Memory B cell (primary cell): ENCODE measurements at regions not wholly inside any gene's neighbourhood (a gene's known extent, or its start where the extent isn't known, plus 50 kb on each side); places are given as distances from the start of the nearest gene placed in this dataset.
"Not testable (repeated sequence)": the region's sequence is repeated elsewhere in the genome, so short reads cannot be mapped to it uniquely, and the experiment has no call there.

ENCODE experiments used
- ATAC-seq: fragments of 150-1000 bp; cut with Tn5 transposase; 2 replicates; pipeline ENCODE4 v1.10.0; 2021; ENCODE audit warnings: low read depth, mild to moderate bottlenecking, moderate library complexity
- DNase-seq, 2 donors: peaks; one replicate each; pipeline ENCODE4 v3.0.0; 2022; ENCODE audit warnings: low spot score in 2 of 2
- H3K27ac Mint-ChIP-seq: one replicate; pipeline ENCODE4 v1.8.0; 2022; ENCODE audit warnings: mild to moderate bottlenecking, moderate library complexity, mixed read lengths
- H3K27me3 Mint-ChIP-seq: one replicate; pipeline ENCODE4 v1.8.0; 2022; ENCODE audit warnings: mixed read lengths
- H3K36me3 Mint-ChIP-seq: one replicate; pipeline ENCODE4 v1.8.0; 2022; ENCODE audit warnings: mild to moderate bottlenecking, mixed read lengths
- H3K4me1 Mint-ChIP-seq: one replicate; pipeline ENCODE4 v1.8.0; 2022; ENCODE audit warnings: mixed read lengths
- H3K4me3 Mint-ChIP-seq: one replicate; pipeline ENCODE4 v1.8.0; 2022; ENCODE audit warnings: mild to moderate bottlenecking, moderate library complexity, mixed read lengths
- H3K9me3 Mint-ChIP-seq: one replicate; pipeline ENCODE4 v1.8.0; 2022; ENCODE audit warnings: mixed read lengths

DNA sequence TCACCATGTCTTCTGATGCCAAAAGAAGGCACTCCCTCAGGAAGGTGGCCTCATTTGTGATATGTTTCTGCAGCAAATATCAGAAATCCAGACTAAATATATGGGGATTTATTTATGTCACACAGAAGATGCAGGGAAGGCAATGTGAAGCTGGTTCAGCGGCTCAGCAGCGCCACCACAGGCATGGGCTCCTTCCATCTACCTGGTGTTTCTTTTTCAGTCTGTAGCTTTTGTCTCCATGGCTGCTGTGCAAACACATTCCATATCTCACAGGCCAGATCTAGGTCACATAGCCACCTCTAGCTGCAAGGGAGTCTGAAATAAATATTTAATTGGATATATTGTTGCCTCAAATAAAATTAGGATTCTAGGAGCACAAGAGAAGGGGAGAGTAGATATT lies 502.1 kb upstream of the IL12A start:
- ATAC-seq: no peak
- H3K27me3 Mint-ChIP-seq: peaks cover 2% of the 10 kb centered on the region

DNA sequence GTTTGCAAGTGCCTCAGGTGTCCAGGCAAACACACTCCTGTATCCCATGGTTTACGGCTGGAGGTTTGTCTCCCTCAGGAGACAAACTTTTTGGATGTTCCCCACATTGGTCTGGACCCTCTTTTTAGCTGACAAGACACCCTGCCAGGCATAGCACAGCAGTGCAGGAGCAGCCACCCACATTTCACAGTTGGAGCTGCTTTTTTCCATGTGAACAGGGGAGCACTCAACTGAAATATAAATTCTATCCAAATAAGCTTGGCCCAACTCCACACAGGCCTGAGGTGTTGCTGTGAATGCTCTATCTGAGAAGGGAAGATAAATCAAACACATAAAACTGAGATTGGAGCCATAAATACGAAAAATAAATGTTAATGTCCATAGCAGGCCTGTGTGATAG lies 501.3 kb upstream of the IL12A start:
- DNase-seq (no peak), ATAC-seq (no peak)
- H3K4me3 Mint-ChIP-seq: no peak overlapping the region
- H3K4me1 Mint-ChIP-seq: no peaks in the 10 kb centered on the region
- H3K27ac Mint-ChIP-seq: no peak overlapping the region
- no peaks in the 10 kb centered on the region for H3K36me3 Mint-ChIP-seq
- H3K9me3 Mint-ChIP-seq: no peaks in the 10 kb centered on the region
- peaks cover 3% of the 10 kb centered on the region for H3K27me3 Mint-ChIP-seq

More for the DNA sequence above, 502.1 kb upstream of the IL12A start:
- Mint-ChIP-seq H3K9me3 (no peaks in the 10 kb centered on the region), H3K4me3 (no peak overlapping the region), H3K4me1 (no peaks in the 10 kb centered on the region), H3K36me3 (no peaks in the 10 kb centered on the region), H3K27ac (no peak overlapping the region)
- DNase-seq: no peak

DNA sequence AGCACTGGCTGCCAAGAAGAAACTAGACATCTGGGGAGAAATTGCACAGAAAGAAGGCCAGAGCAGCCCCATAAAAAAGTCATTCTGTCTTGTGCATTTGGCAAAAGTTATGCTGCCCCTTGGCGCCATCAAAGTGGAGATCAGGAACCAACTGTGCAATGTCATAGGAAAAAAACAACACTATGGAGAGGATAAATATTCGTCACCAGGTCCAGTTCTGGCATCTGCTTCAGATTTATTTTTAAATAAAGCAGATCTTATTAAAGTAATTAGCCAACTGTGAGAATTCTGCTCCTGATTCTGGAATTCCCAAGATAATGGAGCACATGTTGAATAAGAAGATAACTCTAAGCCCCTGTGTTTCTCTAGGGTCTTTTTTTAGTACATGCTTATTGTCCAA lies 500.0 kb upstream of the IL12A start:
- no peak for ATAC-seq
- Mint-ChIP-seq H3K4me3 (no peak overlapping the region), H3K36me3 (no peaks in the 10 kb centered on the region), H3K9me3 (no peaks in the 10 kb centered on the region), H3K27me3 (peaks cover 4% of the 10 kb centered on the region), H3K4me1 (no peaks in the 10 kb centered on the region), H3K27ac (no peak overlapping the region)
- no peak for DNase-seq

DNA sequence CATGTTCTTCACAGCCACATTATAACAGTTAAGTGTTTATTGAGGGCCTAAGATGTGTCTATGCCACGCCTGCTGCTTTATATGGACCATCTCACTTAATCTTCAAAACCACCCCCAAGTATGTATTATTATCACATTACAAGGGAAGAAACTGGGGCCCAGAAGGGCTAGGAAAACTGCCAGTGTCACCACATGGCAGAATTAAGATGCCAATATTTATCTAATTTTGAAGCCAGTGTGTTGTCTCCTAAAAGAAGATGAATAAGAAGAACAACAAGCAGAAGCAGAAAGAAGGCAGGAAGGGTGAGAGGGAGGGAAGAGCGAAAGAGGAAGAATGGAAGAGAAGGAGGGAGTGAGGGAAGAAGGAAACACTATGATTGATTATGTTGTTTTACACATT lies 491.3 kb upstream of the IL12A start:
- ATAC-seq (no peak), DNase-seq (no peak)
- H3K36me3 Mint-ChIP-seq: no peaks in the 10 kb centered on the region
- H3K27ac Mint-ChIP-seq: no peak overlapping the region
- no peaks in the 10 kb centered on the region for H3K9me3 Mint-ChIP-seq
- no peak overlapping the region for H3K4me3 Mint-ChIP-seq
- no peaks in the 10 kb centered on the region for H3K27me3 Mint-ChIP-seq
- no peaks in the 10 kb centered on the region for H3K4me1 Mint-ChIP-seq

DNA sequence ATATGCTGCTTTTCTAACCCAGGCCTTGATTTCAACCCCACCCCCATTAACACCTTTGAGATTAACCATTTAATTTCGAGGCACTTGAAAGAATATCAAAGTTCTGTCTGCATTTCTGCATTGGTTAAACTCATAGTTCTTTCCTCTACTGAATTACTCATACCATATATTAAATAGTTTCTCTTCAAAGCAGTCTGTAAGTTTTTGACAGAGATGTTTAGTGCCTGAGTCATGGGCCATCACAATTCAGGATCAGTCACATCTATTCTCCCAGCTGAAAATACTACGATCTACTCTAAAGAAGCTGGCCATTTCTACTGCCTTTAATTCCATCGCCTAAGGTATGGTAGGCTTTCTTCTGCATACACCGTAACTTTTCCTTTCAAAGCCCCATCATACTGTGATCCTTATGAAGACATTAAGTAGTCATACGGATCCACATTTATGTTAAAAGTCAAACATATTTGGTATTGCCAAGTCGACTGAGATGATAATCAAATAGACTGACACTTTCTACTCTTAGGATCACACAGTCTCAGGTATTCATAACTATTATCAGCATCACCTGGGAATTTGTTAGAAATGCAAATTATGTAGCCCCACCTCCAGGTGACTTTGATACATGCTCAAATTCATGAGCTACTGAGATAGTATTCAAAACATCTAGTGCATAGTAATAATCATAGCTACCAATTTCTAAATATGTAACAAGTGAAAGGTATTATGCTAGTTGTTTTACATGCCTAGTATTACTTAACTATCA lies 489.4 kb upstream of the IL12A start:
- Mint-ChIP-seq H3K9me3 (peaks cover 2% of the 10 kb centered on the region), H3K4me3 (no peak overlapping the region), H3K27ac (no peak overlapping the region), H3K27me3 (no peaks in the 10 kb centered on the region), H3K36me3 (no peaks in the 10 kb centered on the region), H3K4me1 (no peaks in the 10 kb centered on the region)
- ATAC-seq (no peak), DNase-seq (no peak)

DNA sequence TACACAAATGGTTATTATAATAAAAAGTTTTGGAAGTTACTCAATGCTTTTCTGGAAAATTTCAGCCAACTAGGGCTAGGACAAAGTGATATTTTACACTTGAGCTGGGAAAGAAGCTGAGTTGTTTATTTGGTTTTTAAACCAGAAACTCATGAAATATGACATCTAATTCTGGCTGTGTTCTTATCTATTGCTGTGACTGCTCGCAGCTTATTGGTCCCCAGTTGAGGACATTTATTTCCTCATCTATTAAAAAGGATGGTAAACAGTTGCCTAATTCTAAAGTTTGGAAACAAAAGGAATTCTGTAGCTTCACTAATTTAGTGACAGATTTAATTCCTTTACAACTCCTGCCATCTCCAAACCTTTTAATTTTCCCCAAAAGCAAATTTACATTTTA lies 487.6 kb upstream of the IL12A start:
- H3K9me3 Mint-ChIP-seq: peaks cover 5% of the 10 kb centered on the region
- ATAC-seq (no peak), DNase-seq (no peak)
- no peak overlapping the region for H3K4me3 Mint-ChIP-seq
- no peak overlapping the region for H3K27ac Mint-ChIP-seq
- no peaks in the 10 kb centered on the region for H3K27me3 Mint-ChIP-seq
- H3K4me1 Mint-ChIP-seq: no peaks in the 10 kb centered on the region
- no peaks in the 10 kb centered on the region for H3K36me3 Mint-ChIP-seq

DNA sequence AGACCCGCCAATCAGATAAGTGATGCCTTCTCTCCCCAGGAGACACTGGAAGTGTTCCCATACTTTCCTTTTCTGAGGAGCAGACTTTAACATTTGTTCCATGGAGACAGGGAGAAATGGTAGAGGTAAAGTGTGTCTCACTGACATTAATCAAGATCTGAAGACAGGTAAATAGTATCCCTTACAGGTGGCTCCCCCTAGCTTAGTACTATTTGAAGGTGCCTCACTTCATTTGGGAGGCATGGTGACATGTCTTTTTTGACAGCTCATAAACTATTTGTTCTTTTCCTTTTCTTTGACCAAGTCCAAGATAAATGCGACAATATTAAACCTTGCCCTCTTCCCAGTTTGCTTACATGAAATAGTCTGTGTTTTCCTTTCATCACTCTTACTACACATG lies 485.6 kb upstream of the IL12A start:
- H3K4me3 Mint-ChIP-seq: no peak overlapping the region
- no peak overlapping the region for H3K27ac Mint-ChIP-seq
- peaks cover 5% of the 10 kb centered on the region for H3K9me3 Mint-ChIP-seq
- ATAC-seq (no peak), DNase-seq (no peak)
- H3K36me3 Mint-ChIP-seq: no peaks in the 10 kb centered on the region
- H3K27me3 Mint-ChIP-seq: no peaks in the 10 kb centered on the region
- H3K4me1 Mint-ChIP-seq: no peaks in the 10 kb centered on the region

DNA sequence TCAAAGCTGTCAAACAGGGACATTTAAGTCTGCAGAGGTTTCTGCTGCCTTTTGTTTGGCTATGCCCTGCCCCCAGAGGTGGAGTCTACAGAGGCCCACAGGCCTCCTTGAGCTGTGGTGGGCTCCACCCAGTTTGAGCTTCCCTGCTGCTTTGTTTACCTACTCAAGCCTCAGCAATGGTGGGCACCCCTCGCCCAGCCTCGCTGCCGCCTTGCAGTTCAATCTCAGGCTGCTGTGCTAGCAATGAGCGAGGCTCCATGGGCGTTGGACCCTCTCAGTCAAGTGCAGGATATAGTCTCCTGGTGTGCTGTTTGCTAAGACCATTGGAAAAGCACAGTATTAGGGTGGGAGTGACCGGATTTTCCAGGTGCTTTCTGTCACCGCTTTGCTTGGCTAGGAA lies 477.6 kb upstream of the IL12A start:
- H3K4me1 Mint-ChIP-seq, H3K27me3 Mint-ChIP-seq, H3K36me3 Mint-ChIP-seq, H3K9me3 Mint-ChIP-seq, H3K27ac Mint-ChIP-seq, H3K4me3 Mint-ChIP-seq, ATAC-seq, DNase-seq: not testable (repeated sequence)

DNA sequence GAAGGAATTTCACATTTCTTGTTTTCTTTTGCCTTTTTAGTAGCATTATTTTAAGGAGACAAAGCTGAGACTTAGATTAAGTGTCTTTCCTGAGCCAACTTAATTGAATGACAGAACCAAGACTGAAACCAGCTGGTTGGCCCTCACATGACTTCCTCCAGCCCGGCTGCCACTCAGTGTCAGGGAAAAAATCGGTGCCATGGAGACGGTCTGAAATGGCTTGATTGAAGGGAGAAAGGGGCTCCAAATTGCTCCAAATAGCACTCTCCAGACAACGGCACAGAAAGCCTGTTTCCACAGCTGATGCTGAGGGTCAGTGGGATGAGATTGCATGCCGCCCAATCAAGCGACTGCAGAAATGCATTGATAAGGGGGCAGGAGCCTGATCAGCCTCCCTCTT lies 475.2 kb upstream of the IL12A start:
- DNase-seq: no peak
- no peak overlapping the region for H3K27ac Mint-ChIP-seq
- H3K4me1 Mint-ChIP-seq: no peaks in the 10 kb centered on the region
- H3K36me3 Mint-ChIP-seq: no peaks in the 10 kb centered on the region
- H3K9me3 Mint-ChIP-seq: peaks cover 4% of the 10 kb centered on the region
- peaks cover 3% of the 10 kb centered on the region for H3K27me3 Mint-ChIP-seq
- H3K4me3 Mint-ChIP-seq: no peak overlapping the region
- no peak for ATAC-seq

DNA sequence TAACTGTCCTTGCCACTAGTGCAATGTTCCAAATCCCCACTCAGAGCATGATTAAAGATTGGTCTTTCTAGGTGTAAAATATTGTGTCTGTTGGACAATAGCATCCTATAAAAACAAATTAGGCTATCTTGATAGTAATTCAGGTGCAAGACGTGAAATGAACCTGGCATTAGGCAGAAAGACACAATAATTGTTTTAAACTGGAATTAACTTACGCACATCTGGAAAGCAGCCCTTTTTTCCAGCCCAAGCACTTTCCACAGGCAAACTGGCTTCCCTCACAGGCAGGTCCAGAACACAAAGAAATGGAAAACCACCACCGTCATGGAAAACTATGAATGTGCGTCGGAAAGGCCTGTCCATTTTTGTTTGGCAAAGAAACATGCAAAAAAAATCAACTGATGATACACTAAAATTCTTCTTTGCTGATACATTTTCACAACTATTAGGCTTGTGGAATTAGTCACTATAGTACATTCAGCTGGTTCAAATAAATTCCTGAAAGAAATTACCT lies 474.7 kb upstream of the IL12A start:
- ATAC-seq (no peak), DNase-seq (no peak)
- H3K27ac Mint-ChIP-seq: no peak overlapping the region
- H3K4me3 Mint-ChIP-seq: no peak overlapping the region
- H3K36me3 Mint-ChIP-seq: no peaks in the 10 kb centered on the region
- H3K9me3 Mint-ChIP-seq: peaks cover 3% of the 10 kb centered on the region
- peaks cover 3% of the 10 kb centered on the region for H3K27me3 Mint-ChIP-seq
- no peaks in the 10 kb centered on the region for H3K4me1 Mint-ChIP-seq

DNA sequence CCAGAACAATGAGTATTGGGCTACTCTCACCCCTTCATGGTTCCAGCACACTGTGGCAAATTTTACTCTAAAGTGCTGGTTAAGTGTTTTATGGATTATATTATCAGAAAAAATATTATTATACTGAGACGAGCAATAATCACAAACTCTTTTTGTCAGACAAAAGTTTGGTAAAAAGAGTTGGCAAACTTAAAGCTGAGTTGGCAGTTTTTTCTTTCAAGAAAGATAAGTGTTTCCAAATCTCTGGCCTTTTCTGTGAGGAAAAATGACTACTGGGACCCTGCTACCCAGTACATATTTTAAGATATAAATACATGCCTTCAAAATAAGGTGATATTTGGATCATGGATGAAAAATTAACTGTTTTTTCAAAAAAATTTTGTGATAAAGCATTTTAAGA lies 471.5 kb upstream of the IL12A start:
- H3K4me1 Mint-ChIP-seq: no peaks in the 10 kb centered on the region
- no peak overlapping the region for H3K4me3 Mint-ChIP-seq
- ATAC-seq (no peak), DNase-seq (no peak)
- peaks cover 3% of the 10 kb centered on the region for H3K27me3 Mint-ChIP-seq
- no peaks in the 10 kb centered on the region for H3K36me3 Mint-ChIP-seq
- H3K9me3 Mint-ChIP-seq: no peaks in the 10 kb centered on the region
- no peak overlapping the region for H3K27ac Mint-ChIP-seq

DNA sequence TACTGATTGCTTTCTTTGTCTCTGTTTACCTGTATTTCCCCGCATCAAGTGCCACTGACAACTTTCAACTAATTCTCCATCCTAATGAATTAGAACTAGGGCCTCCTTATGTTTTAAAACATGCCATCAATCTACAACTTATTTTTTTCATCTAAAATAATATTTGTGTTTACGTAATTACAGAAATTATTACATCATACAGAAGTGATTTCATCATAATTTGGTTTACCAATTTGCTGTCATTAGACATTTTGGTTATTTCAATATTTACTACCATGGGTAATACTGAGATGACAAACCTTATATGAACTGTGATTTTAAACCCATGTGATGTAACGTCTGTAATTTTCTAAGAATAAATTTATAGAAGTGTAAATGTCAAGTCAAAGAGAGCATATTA lies 468.0 kb upstream of the IL12A start:
- no peaks in the 10 kb centered on the region for H3K36me3 Mint-ChIP-seq

DNA sequence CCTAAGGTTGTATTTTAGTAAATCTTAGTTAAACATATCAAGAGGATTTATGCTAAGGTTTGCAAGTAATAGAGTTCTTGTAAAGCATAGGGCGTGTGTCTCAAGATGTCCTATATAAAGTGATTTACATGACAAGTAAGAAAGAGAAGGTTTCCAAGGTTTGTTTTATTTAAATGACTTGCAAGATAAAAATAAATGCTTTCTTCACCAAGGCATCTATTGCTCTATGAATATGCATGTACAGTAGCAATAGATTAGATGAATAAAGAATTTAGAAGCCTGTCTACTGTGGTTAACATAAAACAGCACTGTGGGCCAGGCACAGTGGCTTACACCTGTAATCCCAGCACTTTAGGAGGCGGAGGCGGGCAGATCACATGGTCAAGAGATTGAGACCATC lies 466.4 kb upstream of the IL12A start:
- Mint-ChIP-seq H3K4me1 (no peaks in the 10 kb centered on the region), H3K27me3 (no peaks in the 10 kb centered on the region), H3K4me3 (no peak overlapping the region), H3K36me3 (no peaks in the 10 kb centered on the region), H3K9me3 (no peaks in the 10 kb centered on the region), H3K27ac (no peak overlapping the region)
- ATAC-seq (no peak), DNase-seq (no peak)

More for the DNA sequence above, 468.0 kb upstream of the IL12A start:
- Mint-ChIP-seq H3K27ac (no peak overlapping the region), H3K4me1 (no peaks in the 10 kb centered on the region), H3K4me3 (no peak overlapping the region), H3K9me3 (no peaks in the 10 kb centered on the region), H3K27me3 (peaks cover 3% of the 10 kb centered on the region)
- ATAC-seq (no peak), DNase-seq (no peak)

DNA sequence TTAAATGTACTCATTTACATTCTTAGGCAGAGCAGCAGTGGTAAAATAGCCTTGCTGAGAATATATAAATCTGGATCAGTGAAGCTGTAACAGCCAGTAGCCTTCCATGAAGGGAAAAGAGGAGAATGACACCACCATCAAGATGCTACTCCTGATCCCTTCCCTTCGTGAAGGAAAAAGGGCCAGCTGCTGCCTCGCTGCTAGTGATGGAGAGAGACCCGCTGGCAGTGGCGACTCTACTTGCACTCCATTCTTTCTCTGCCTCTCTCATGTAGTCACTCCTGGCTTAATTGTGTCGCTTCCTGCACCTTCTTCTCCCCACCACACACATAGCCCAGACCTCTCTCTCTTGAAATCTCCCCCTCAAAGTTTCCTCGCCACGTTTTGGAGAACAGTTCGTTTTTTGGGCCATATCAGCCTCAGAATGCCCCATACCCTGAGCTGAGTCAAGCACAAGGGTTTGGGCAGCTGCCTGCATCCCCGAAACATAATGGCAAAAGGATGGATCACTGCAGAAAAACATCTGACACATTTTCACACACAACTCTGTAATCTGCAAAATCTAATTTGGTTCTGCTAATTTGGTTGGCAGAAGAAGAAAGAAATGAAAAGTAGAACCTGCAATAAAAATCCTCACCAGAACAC lies 460.3 kb upstream of the IL12A start:
- H3K27me3 Mint-ChIP-seq: no peaks in the 10 kb centered on the region
- H3K27ac Mint-ChIP-seq: no peak overlapping the region
- H3K36me3 Mint-ChIP-seq: no peaks in the 10 kb centered on the region
- ATAC-seq: no peak
- no peak for DNase-seq
- H3K4me3 Mint-ChIP-seq: no peak overlapping the region
- H3K4me1 Mint-ChIP-seq: no peaks in the 10 kb centered on the region
- H3K9me3 Mint-ChIP-seq: peaks cover 3% of the 10 kb centered on the region

DNA sequence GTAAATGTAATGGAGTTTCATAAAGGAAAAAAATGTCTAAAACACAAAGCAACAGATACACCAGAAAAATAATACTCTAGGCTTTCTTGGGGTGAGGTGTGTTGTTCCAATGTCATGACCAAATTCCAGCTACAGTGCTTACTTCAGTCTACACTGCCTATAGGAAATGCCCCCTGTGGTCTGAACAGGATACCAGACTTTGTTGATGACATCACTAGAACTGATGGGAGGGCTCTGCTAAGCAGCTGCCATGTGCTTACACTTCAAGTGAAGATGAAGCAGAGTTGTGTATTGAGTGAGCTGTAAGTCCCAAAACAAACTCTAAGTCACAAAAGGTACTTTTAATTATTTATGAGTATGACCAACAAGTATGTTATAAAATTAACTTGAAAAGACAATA lies 456.1 kb upstream of the IL12A start:
- Mint-ChIP-seq H3K27ac (no peak overlapping the region), H3K4me1 (no peaks in the 10 kb centered on the region), H3K36me3 (no peaks in the 10 kb centered on the region), H3K4me3 (no peak overlapping the region), H3K27me3 (no peaks in the 10 kb centered on the region), H3K9me3 (peaks cover 5% of the 10 kb centered on the region)
- ATAC-seq (no peak), DNase-seq (no peak)
